ENCODE measurements at regions not wholly inside any gene's neighbourhood (a gene's known extent, or its start where the extent isn't known, plus 50 kb on each side); places are given as distances from the start of the nearest gene placed in this dataset.

GRCh38 chr19:33900817-33901216 is 104.1 kb downstream of the KCTD15 start:
- no peaks in the 10 kb centered on the region for H3K36me3 ChIP-seq (ENCODE audit: insufficient read depth, insufficient read length, low read length)
- no peaks in the 10 kb centered on the region for H3K4me1 ChIP-seq (ENCODE audit: insufficient read depth, insufficient read length)
- no peaks in the 10 kb centered on the region for H3K27me3 ChIP-seq (ENCODE audit: insufficient read depth, insufficient read length)
- H3K9me3 ChIP-seq (ENCODE audit: insufficient read depth, low read length), result peaks cover 24% of the 10 kb centered on the region
- no peak for DNase-seq (ENCODE audit: low read depth, low spot score)
- no peak for TF ChIP-seq YY1 (IDR thresholded peaks at IDR 0.05; ENCODE audit: insufficient read depth, insufficient read length)
- no peak overlapping the region for H3K9ac ChIP-seq (ENCODE audit: insufficient read length, low read depth)
- H3K4me3 ChIP-seq (ENCODE audit: insufficient read length, low read depth), result no peak overlapping the region

GRCh38 chr19:33902395-33902794 is 105.7 kb downstream of the KCTD15 start:
- Histone ChIP-seq H3K4me1 (ENCODE audit: insufficient read depth, insufficient read length) (no peaks in the 10 kb centered on the region), H3K36me3 (ENCODE audit: insufficient read depth, insufficient read length, low read length) (no peaks in the 10 kb centered on the region), H3K27me3 (ENCODE audit: insufficient read depth, insufficient read length) (no peaks in the 10 kb centered on the region), H3K9ac (ENCODE audit: insufficient read length, low read depth) (no peak overlapping the region), H3K9me3 (ENCODE audit: insufficient read depth, low read length) (peaks cover 18% of the 10 kb centered on the region), H3K4me3 (ENCODE audit: insufficient read length, low read depth) (no peak overlapping the region)
- DNase-seq (ENCODE audit: low read depth, low spot score), result no peak
- no peak for TF ChIP-seq YY1 (IDR thresholded peaks at IDR 0.05; ENCODE audit: insufficient read depth, insufficient read length)
- no peak for TF ChIP-seq SUZ12 (IDR thresholded peaks at IDR 0.05; ENCODE audit: extremely low read depth, insufficient read depth, insufficient read length)
- no peak for TF ChIP-seq ZNF274 (IDR thresholded peaks at IDR 0.05; ENCODE audit: low read depth, low read length)

GRCh38 chr19:33902802-33903488 is 106.3 kb downstream of the KCTD15 start:
- TF ChIP-seq YY1 (IDR thresholded peaks at IDR 0.05; ENCODE audit: insufficient read depth, insufficient read length) (no peak), ZNF274 (IDR thresholded peaks at IDR 0.05; ENCODE audit: low read depth, low read length) (no peak), SUZ12 (IDR thresholded peaks at IDR 0.05; ENCODE audit: extremely low read depth, insufficient read depth, insufficient read length) (no peak)
- no peaks in the 10 kb centered on the region for H3K27me3 ChIP-seq (ENCODE audit: insufficient read depth, insufficient read length)
- no peak overlapping the region for H3K4me3 ChIP-seq (ENCODE audit: insufficient read length, low read depth)
- H3K36me3 ChIP-seq (ENCODE audit: insufficient read depth, insufficient read length, low read length), result no peaks in the 10 kb centered on the region
- peaks cover 3% of the 10 kb centered on the region for H3K4me1 ChIP-seq (ENCODE audit: insufficient read depth, insufficient read length)
- peaks cover 17% of the 10 kb centered on the region for H3K9me3 ChIP-seq (ENCODE audit: insufficient read depth, low read length)
- H3K9ac ChIP-seq (ENCODE audit: insufficient read length, low read depth), result no peak overlapping the region
- DNase-seq (ENCODE audit: low read depth, low spot score), result no peak

- Histone ChIP-seq H3K4me3 (ENCODE audit: insufficient read length, low read depth) (no peak overlapping the region), H3K9me3 (ENCODE audit: insufficient read depth, low read length) (peaks cover 13% of the 10 kb centered on the region), H3K27me3 (ENCODE audit: insufficient read depth, insufficient read length) (no peaks in the 10 kb centered on the region), H3K9ac (ENCODE audit: insufficient read length, low read depth) (no peak overlapping the region), H3K4me1 (ENCODE audit: insufficient read depth, insufficient read length) (peaks cover 3% of the 10 kb centered on the region), H3K36me3 (ENCODE audit: insufficient read depth, insufficient read length, low read length) (no peaks in the 10 kb centered on the region)
- DNase-seq (ENCODE audit: low read depth, low spot score), result no peak
- TF ChIP-seq YY1 (IDR thresholded peaks at IDR 0.05; ENCODE audit: insufficient read depth, insufficient read length) (no peak), SUZ12 (IDR thresholded peaks at IDR 0.05; ENCODE audit: extremely low read depth, insufficient read depth, insufficient read length) (no peak), ZNF274 (IDR thresholded peaks at IDR 0.05; ENCODE audit: low read depth, low read length) (no peak)
Observed at GRCh38 chr19:33903489-33903850, 106.8 kb downstream of the KCTD15 start.

- no peak for DNase-seq (ENCODE audit: low read depth, low spot score)
- Histone ChIP-seq H3K9ac (ENCODE audit: insufficient read length, low read depth) (no peak overlapping the region), H3K27me3 (ENCODE audit: insufficient read depth, insufficient read length) (no peaks in the 10 kb centered on the region), H3K36me3 (ENCODE audit: insufficient read depth, insufficient read length, low read length) (no peaks in the 10 kb centered on the region), H3K9me3 (ENCODE audit: insufficient read depth, low read length) (peaks cover 9% of the 10 kb centered on the region; the same call in 1 of the 2 replicates), H3K4me3 (ENCODE audit: insufficient read length, low read depth) (no peak overlapping the region), H3K4me1 (ENCODE audit: insufficient read depth, insufficient read length) (peaks cover 3% of the 10 kb centered on the region)
- no peak for TF ChIP-seq SUZ12 (IDR thresholded peaks at IDR 0.05; ENCODE audit: extremely low read depth, insufficient read depth, insufficient read length)
- TF ChIP-seq YY1 (IDR thresholded peaks at IDR 0.05; ENCODE audit: insufficient read depth, insufficient read length), result no peak
- TF ChIP-seq ZNF274 (IDR thresholded peaks at IDR 0.05; ENCODE audit: low read depth, low read length), result no peak
Observed at GRCh38 chr19:33904681-33905080, 108.0 kb downstream of the KCTD15 start.

- DNase-seq (ENCODE audit: low read depth, low spot score), result no peak
- Histone ChIP-seq H3K4me1 (ENCODE audit: insufficient read depth, insufficient read length) (peaks cover 3% of the 10 kb centered on the region), H3K27me3 (ENCODE audit: insufficient read depth, insufficient read length) (no peaks in the 10 kb centered on the region), H3K36me3 (ENCODE audit: insufficient read depth, insufficient read length, low read length) (no peaks in the 10 kb centered on the region), H3K4me3 (ENCODE audit: insufficient read length, low read depth) (peak overlapping the region; percentile 57), H3K9me3 (ENCODE audit: insufficient read depth, low read length) (peaks cover 9% of the 10 kb centered on the region; the same call in 1 of the 2 replicates), H3K9ac (ENCODE audit: insufficient read length, low read depth) (peak overlapping the region; percentile 75)
- TF ChIP-seq YY1 (IDR thresholded peaks at IDR 0.05; ENCODE audit: insufficient read depth, insufficient read length) (no peak), ZNF274 (IDR thresholded peaks at IDR 0.05; ENCODE audit: low read depth, low read length) (no peak), SUZ12 (IDR thresholded peaks at IDR 0.05; ENCODE audit: extremely low read depth, insufficient read depth, insufficient read length) (no peak)
Observed at GRCh38 chr19:33905473-33905936, 108.8 kb downstream of the KCTD15 start.

- peak overlapping the region; percentile 57 for H3K4me3 ChIP-seq (ENCODE audit: insufficient read length, low read depth)
- H3K36me3 ChIP-seq (ENCODE audit: insufficient read depth, insufficient read length, low read length), result no peaks in the 10 kb centered on the region
- H3K4me1 ChIP-seq (ENCODE audit: insufficient read depth, insufficient read length), result peaks cover 3% of the 10 kb centered on the region
- H3K9ac ChIP-seq (ENCODE audit: insufficient read length, low read depth), result peak overlapping the region; percentile 77
- no peak for TF ChIP-seq SUZ12 (IDR thresholded peaks at IDR 0.05; ENCODE audit: extremely low read depth, insufficient read depth, insufficient read length)
- no peak for TF ChIP-seq ZNF274 (IDR thresholded peaks at IDR 0.05; ENCODE audit: low read depth, low read length)
- no peak for TF ChIP-seq YY1 (IDR thresholded peaks at IDR 0.05; ENCODE audit: insufficient read depth, insufficient read length)
- no peaks in the 10 kb centered on the region for H3K27me3 ChIP-seq (ENCODE audit: insufficient read depth, insufficient read length)
- DNase-seq (ENCODE audit: low read depth, low spot score), result no peak
- peaks cover 9% of the 10 kb centered on the region; the same call in 1 of the 2 replicates for H3K9me3 ChIP-seq (ENCODE audit: insufficient read depth, low read length)
Observed at GRCh38 chr19:33905937-33906577, 109.4 kb downstream of the KCTD15 start.
